K562 (cell line): ENCODE measurements at regions not wholly inside any gene's neighbourhood (a gene's known extent, or its start where the extent isn't known, plus 50 kb on each side); places are given as distances from the start of the nearest gene placed in this dataset.

Experiments
- MEIS2 ChIP-seq: fragments of 450-650 bp; IDR thresholded peaks from 2 replicates; pipeline ENCODE4 v1.6.1; 2014; ENCODE audit warnings: mild to moderate bottlenecking; ENCODE audit not compliant: partially characterized antibody
- NCOA6 ChIP-seq: fragments of 450-650 bp; IDR thresholded peaks from 2 replicates; pipeline ENCODE4 v1.6.1; 2017; ENCODE audit warnings: mild to moderate bottlenecking
- ZBED1 ChIP-seq: IDR thresholded peaks from 2 replicates; pipeline ENCODE4 v1.6.1; 2014
- ZNF184 ChIP-seq: sonication (generic); formaldehyde crosslinking; IDR thresholded peaks from 2 replicates; pipeline ENCODE4 v1.5.0; 2020; ENCODE audit warnings: missing genetic modification reagents
- ZNF41 ChIP-seq: fragments of 250-450 bp; sonication (Bioruptor Pico); conservative IDR thresholded peaks from 2 replicates; pipeline ENCODE4 v1.4.0; 2020; ENCODE audit warnings: mild to moderate bottlenecking
- ZNF583 ChIP-seq: fragments of 250-450 bp; sonication (Bioruptor Pico); IDR thresholded peaks from 2 replicates; pipeline ENCODE4 v1.4.0; 2020
- ZNF586 ChIP-seq: fragments of 450-650 bp; formaldehyde crosslinking; conservative IDR thresholded peaks from 2 replicates; pipeline ENCODE4 v1.4.0; 2020; ENCODE audit warnings: mild to moderate bottlenecking, moderate library complexity
- TF ChIP-seq, protein P1 (sequence below), 3 experiments: fragments of 200-800 bp in 1 of 3; fragments of 250-450 bp in 1 of 3; fragments of 450-650 bp in 1 of 3; sonication (Bioruptor Pico) in 1 of 3; sonication (Bioruptor generic) in 1 of 3; formaldehyde crosslinking in 1 of 3; IDR thresholded peaks; 2 replicates each; pipeline versions ENCODE4 v1.6.1 to v1.8.0; 2016 to 2022; ENCODE audit warnings: mild to moderate bottlenecking in 2 of 3, missing genetic modification characterization in 2 of 3, missing compliant biosample characterization in 1 of 3, moderate library complexity in 1 of 3
- TF ChIP-seq, protein P2 (sequence below), 2 experiments: fragments of 450-650 bp in 1 of 2; IDR thresholded peaks; 2 replicates each; pipeline ENCODE4 v1.6.1; 2011 to 2017; ENCODE audit warnings: low read depth in 2 of 2, antibody characterized with exemption in 1 of 2, borderline replicate concordance in 1 of 2, low read length in 1 of 2, mild to moderate bottlenecking in 1 of 2, mixed read lengths in 1 of 2; ENCODE audit not compliant: control insufficient read depth in 1 of 2
- TF ChIP-seq, protein P3 (sequence below): fragments of 250-450 bp; sonication (Bioruptor Pico); IDR thresholded peaks from 2 replicates; pipeline ENCODE4 v1.4.0; 2020; ENCODE audit warnings: mild to moderate bottlenecking

DNA sequence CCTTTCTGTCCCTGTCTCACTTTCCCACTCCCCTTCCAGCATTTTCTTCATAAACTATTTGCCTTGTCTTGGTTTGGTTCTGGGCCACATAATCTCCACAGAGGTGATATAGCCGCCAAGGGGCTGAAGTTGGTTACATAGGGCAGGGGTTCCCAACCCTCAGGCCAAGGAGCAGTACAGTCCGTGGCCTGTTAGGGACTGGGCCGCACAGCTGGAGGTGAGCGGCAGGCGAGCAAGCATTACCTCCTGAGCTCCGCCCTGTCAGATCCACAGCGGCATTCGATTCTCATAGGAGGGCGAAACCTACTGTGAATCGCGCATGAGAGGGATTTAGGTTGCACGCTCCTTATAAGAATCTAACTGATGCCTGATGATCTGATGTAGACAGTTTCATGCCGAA is 80.6 kb upstream of the HIF1A start (continued):
- TF ChIP-seq, protein P1, sequence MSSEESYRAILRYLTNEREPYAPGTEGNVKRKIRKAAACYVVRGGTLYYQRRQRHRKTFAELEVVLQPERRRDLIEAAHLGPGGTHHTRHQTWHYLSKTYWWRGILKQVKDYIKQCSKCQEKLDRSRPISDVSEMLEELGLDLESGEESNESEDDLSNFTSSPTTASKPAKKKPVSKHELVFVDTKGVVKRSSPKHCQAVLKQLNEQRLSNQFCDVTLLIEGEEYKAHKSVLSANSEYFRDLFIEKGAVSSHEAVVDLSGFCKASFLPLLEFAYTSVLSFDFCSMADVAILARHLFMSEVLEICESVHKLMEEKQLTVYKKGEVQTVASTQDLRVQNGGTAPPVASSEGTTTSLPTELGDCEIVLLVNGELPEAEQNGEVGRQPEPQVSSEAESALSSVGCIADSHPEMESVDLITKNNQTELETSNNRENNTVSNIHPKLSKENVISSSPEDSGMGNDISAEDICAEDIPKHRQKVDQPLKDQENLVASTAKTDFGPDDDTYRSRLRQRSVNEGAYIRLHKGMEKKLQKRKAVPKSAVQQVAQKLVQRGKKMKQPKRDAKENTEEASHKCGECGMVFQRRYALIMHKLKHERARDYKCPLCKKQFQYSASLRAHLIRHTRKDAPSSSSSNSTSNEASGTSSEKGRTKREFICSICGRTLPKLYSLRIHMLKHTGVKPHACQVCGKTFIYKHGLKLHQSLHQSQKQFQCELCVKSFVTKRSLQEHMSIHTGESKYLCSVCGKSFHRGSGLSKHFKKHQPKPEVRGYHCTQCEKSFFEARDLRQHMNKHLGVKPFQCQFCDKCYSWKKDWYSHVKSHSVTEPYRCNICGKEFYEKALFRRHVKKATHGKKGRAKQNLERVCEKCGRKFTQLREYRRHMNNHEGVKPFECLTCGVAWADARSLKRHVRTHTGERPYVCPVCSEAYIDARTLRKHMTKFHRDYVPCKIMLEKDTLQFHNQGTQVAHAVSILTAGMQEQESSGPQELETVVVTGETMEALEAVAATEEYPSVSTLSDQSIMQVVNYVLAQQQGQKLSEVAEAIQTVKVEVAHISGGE (CRISPR knock-in tag; IDR thresholded peaks at IDR 0.05): no peak
- TF ChIP-seq ZNF586: no peak
- no peak for TF ChIP-seq ZNF184 (CRISPR knock-in tag)
- TF ChIP-seq ZNF41 (CRISPR knock-in tag): no peak
- TF ChIP-seq, protein P2, sequence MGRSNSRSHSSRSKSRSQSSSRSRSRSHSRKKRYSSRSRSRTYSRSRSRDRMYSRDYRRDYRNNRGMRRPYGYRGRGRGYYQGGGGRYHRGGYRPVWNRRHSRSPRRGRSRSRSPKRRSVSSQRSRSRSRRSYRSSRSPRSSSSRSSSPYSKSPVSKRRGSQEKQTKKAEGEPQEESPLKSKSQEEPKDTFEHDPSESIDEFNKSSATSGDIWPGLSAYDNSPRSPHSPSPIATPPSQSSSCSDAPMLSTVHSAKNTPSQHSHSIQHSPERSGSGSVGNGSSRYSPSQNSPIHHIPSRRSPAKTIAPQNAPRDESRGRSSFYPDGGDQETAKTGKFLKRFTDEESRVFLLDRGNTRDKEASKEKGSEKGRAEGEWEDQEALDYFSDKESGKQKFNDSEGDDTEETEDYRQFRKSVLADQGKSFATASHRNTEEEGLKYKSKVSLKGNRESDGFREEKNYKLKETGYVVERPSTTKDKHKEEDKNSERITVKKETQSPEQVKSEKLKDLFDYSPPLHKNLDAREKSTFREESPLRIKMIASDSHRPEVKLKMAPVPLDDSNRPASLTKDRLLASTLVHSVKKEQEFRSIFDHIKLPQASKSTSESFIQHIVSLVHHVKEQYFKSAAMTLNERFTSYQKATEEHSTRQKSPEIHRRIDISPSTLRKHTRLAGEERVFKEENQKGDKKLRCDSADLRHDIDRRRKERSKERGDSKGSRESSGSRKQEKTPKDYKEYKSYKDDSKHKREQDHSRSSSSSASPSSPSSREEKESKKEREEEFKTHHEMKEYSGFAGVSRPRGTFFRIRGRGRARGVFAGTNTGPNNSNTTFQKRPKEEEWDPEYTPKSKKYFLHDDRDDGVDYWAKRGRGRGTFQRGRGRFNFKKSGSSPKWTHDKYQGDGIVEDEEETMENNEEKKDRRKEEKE (IDR thresholded peaks at IDR 0.05; ENCODE audit: borderline replicate concordance in 1 of 2, control insufficient read depth in 1 of 2, low read depth in 2 of 2, low read length in 1 of 2): no peak
- TF ChIP-seq ZBED1: no peak
- TF ChIP-seq NCOA6: no peak
- TF ChIP-seq ZNF583 (CRISPR knock-in tag): no peak
- no peak for TF ChIP-seq MEIS2
- TF ChIP-seq, protein P3, sequence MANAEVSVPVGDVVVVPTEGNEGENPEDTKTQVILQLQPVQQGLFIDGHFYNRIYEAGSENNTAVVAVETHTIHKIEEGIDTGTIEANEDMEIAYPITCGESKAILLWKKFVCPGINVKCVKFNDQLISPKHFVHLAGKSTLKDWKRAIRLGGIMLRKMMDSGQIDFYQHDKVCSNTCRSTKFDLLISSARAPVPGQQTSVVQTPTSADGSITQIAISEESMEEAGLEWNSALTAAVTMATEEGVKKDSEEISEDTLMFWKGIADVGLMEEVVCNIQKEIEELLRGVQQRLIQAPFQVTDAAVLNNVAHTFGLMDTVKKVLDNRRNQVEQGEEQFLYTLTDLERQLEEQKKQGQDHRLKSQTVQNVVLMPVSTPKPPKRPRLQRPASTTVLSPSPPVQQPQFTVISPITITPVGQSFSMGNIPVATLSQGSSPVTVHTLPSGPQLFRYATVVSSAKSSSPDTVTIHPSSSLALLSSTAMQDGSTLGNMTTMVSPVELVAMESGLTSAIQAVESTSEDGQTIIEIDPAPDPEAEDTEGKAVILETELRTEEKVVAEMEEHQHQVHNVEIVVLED (CRISPR knock-in tag): no peak
- TF ChIP-seq, all 486 proteins: peak for 0
